Omental fat pad (tissue), 3 donors: ENCODE measurements at regions not wholly inside any gene's neighbourhood (a gene's known extent, or its start where the extent isn't known, plus 50 kb on each side); places are given as distances from the start of the nearest gene placed in this dataset.

Experiments used
- ATAC-seq: fragments of 150-250 bp; one replicate; pipeline ENCODE4 v1.9.1; 2016; ENCODE audit warnings: mild to moderate bottlenecking, moderate library complexity; ENCODE audit not compliant: low FRiP score
- DNase-seq: peaks from one replicate; pipeline ENCODE4 v3.0.0-alpha.2; 2019; ENCODE audit warnings: low spot score
- CTCF ChIP-seq, 3 donors: fragments of 450-650 bp; IDR thresholded peaks; one replicate each; pipeline ENCODE4 v1.5.1; 2016 to 2017; ENCODE audit warnings: antibody characterized with exemption in 3 of 3, mild to moderate bottlenecking in 3 of 3, moderate library complexity in 2 of 3

GRCh38 chr18:33873112-33873511 is 295.1 kb downstream of the ASXL3 start:
- TF ChIP-seq CTCF (IDR thresholded peaks at IDR 0.05), result no peak
- no peak for ATAC-seq
- DNase-seq, result no peak

GRCh38 chr18:33871363-33872025 is 293.5 kb downstream of the ASXL3 start:
- ATAC-seq, result no peak
- no peak for DNase-seq
- TF ChIP-seq CTCF (IDR thresholded peaks at IDR 0.05), result no peak

GRCh38 chr18:33870059-33870458 is 292.0 kb downstream of the ASXL3 start:
- DNase-seq, result no peak
- ATAC-seq, result no peak

GRCh38 chr18:33866386-33866785 is 288.4 kb downstream of the ASXL3 start:
- no peak for DNase-seq
- no peak for ATAC-seq

More at GRCh38 chr18:33870059-33870458, 292.0 kb downstream of the ASXL3 start:
- no peak for TF ChIP-seq CTCF (IDR thresholded peaks at IDR 0.05)

GRCh38 chr18:33863912-33864311 is 285.9 kb downstream of the ASXL3 start:
- DNase-seq, result no peak
- TF ChIP-seq CTCF (IDR thresholded peaks at IDR 0.05), result no peak
- ATAC-seq, result no peak

More at GRCh38 chr18:33866386-33866785, 288.4 kb downstream of the ASXL3 start:
- no peak for TF ChIP-seq CTCF (IDR thresholded peaks at IDR 0.05)

- no peak for DNase-seq
- no peak for TF ChIP-seq CTCF (IDR thresholded peaks at IDR 0.05)
- ATAC-seq, result no peak
Observed at GRCh38 chr18:33854827-33855139, 276.8 kb downstream of the ASXL3 start.

GRCh38 chr18:33854086-33854826 is 276.2 kb downstream of the ASXL3 start:
- no peak for ATAC-seq

More at GRCh38 chr18:33854086-33854826, 276.2 kb downstream of the ASXL3 start:
- TF ChIP-seq CTCF (IDR thresholded peaks at IDR 0.05), result no peak
- no peak for DNase-seq
